DND-41 (cell line): ENCODE measurements at regions not wholly inside any gene's neighbourhood (a gene's known extent, or its start where the extent isn't known, plus 50 kb on each side); places are given as distances from the start of the nearest gene placed in this dataset.

Experiments used
- ATAC-seq: fragments of 200-7000 bp; cut with Tn5 transposase; 3 replicates; pipeline ENCODE4 v1.9.1; 2021; ENCODE audit warnings: low read depth; ENCODE audit not compliant: insufficient read depth
- DNase-seq: peaks from one replicate; pipeline ENCODE4 v3.0.0-alpha.2; 2020
- H2AFZ ChIP-seq: 2 replicates; pipeline ENCODE4 v1.6.0; 2012; ENCODE audit warnings: low read depth, low read length
- H3K27ac ChIP-seq: 2 replicates; pipeline ENCODE4 v1.5.1; 2012; ENCODE audit warnings: low read length, inconsistent platforms
- H3K27me3 ChIP-seq: fragments of 200-600 bp; sonication (generic); 2 replicates; pipeline ENCODE4 v1.6.0; 2012; ENCODE audit warnings: low read length, mild to moderate bottlenecking, inconsistent platforms; ENCODE audit not compliant: insufficient read depth, poor library complexity
- H3K36me3 ChIP-seq: 2 replicates; pipeline ENCODE4 v1.5.1; 2012; ENCODE audit warnings: low read length, inconsistent platforms; ENCODE audit not compliant: insufficient read depth
- H3K4me1 ChIP-seq: 2 replicates; pipeline ENCODE4 v1.5.1; 2012; ENCODE audit warnings: mild to moderate bottlenecking, low read length; ENCODE audit not compliant: insufficient read depth
- H3K4me2 ChIP-seq: 2 replicates; pipeline ENCODE4 v1.6.0; 2012; ENCODE audit warnings: mild to moderate bottlenecking, moderate library complexity, low read length, inconsistent platforms; ENCODE audit not compliant: insufficient read depth
- H3K4me3 ChIP-seq, 2 experiments: fragments of 200-600 bp in 1 of 2; shearing (Covaris generic) in 1 of 2; 2 replicates each; pipeline ENCODE4 v1.5.1; 2012 to 2016; ENCODE audit warnings: inconsistent platforms in 2 of 2, low read length in 2 of 2, mild to moderate bottlenecking in 2 of 2, low read depth in 1 of 2, moderate library complexity in 1 of 2
- H3K79me2 ChIP-seq: 2 replicates; pipeline ENCODE4 v1.6.0; 2012; ENCODE audit warnings: low read length, inconsistent platforms; ENCODE audit not compliant: insufficient read depth
- H3K9ac ChIP-seq: 2 replicates; pipeline ENCODE4 v1.6.0; 2012; ENCODE audit warnings: low read depth, mild to moderate bottlenecking, inconsistent platforms, low read length, moderate library complexity
- H3K9me3 ChIP-seq: 2 replicates; pipeline ENCODE4 v1.5.1; 2012; ENCODE audit warnings: low read length, moderate library complexity, mild to moderate bottlenecking, inconsistent platforms; ENCODE audit not compliant: insufficient read depth, severe bottlenecking
- H4K20me1 ChIP-seq: 2 replicates; pipeline ENCODE4 v1.6.0; 2012; ENCODE audit warnings: low read length; ENCODE audit not compliant: insufficient read depth
- EZH2 ChIP-seq: IDR thresholded peaks from 3 replicates; pipeline ENCODE4 v1.6.1; 2012; ENCODE audit warnings: borderline replicate concordance, low read depth, mild to moderate bottlenecking, moderate library complexity, low read length, inconsistent platforms; ENCODE audit not compliant: severe bottlenecking
- TF ChIP-seq, protein P1 (sequence below): IDR thresholded peaks from 2 replicates; pipeline ENCODE4 v1.5.1; 2012; ENCODE audit warnings: borderline replicate concordance, low read length, moderate library complexity, mild to moderate bottlenecking; ENCODE audit not compliant: poor library complexity, severe bottlenecking; ENCODE audit errors: extremely low read depth

DNA sequence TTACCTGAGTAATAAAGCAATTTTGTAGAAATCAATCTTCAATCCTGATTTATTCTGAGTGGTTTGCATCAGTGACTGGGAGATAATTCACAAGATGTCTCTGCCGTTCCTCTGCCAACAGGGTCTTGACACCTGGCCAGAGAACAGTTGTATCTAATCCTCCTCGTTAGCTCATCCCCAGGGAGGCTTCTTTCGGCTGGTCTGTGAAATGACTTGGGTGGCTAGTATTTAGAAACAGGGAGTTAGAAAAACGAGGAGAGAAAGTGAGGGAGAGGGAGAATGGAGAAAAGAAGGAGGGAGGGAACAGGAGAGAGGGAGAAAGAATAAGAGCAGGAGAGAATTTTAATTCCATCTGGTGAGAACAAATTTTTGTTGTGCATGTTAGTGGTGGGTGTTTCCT is 600.2 kb upstream of the TLE4 start:
- no peak for ATAC-seq
- DNase-seq: no peak
- Histone ChIP-seq H2AFZ (no peak overlapping the region), H3K9me3 (no peaks in the 10 kb centered on the region), H3K9ac (no peak overlapping the region), H3K36me3 (no peaks in the 10 kb centered on the region), H3K27ac (no peak overlapping the region), H3K4me3 (no peak overlapping the region), H3K27me3 (no peaks in the 10 kb centered on the region), H3K79me2 (no peaks in the 10 kb centered on the region), H3K4me1 (no peaks in the 10 kb centered on the region), H4K20me1 (no peaks in the 10 kb centered on the region), H3K4me2 (no peak overlapping the region)
- TF ChIP-seq EZH2: no peak
- TF ChIP-seq, protein P1, sequence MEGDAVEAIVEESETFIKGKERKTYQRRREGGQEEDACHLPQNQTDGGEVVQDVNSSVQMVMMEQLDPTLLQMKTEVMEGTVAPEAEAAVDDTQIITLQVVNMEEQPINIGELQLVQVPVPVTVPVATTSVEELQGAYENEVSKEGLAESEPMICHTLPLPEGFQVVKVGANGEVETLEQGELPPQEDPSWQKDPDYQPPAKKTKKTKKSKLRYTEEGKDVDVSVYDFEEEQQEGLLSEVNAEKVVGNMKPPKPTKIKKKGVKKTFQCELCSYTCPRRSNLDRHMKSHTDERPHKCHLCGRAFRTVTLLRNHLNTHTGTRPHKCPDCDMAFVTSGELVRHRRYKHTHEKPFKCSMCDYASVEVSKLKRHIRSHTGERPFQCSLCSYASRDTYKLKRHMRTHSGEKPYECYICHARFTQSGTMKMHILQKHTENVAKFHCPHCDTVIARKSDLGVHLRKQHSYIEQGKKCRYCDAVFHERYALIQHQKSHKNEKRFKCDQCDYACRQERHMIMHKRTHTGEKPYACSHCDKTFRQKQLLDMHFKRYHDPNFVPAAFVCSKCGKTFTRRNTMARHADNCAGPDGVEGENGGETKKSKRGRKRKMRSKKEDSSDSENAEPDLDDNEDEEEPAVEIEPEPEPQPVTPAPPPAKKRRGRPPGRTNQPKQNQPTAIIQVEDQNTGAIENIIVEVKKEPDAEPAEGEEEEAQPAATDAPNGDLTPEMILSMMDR: no peak

DNA sequence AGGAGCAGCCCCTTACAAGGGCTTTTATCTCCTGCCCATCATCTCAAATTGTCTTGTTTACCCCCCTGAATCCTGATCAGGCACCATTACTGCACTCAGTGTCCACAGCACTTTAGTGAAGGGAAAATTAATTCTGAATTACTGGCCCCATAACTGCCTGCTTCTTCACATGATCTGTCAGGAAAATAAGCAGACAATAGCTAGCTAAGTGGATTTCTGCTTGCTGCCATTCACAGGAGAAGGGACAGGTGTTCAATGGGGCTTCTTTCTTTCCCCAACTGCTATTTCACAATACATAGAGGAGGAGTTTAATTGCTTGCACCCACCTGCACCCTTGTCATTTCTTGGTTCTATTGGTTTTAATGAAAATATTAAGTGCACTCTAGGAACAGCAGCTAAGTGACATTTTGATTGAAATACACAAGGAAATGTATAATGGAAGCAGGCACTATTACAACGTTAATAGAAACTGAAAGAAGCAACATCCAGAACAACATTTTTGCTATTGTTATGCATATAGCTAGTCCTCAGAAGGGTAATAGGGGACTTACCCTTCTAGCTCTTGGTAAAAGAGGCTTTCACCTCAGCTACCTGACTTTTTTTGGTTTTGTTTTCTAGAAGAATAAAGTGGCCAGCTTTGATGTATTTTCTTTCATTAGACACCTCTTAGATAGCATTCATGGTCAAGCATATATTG is 599.3 kb upstream of the TLE4 start:
- Histone ChIP-seq H3K27me3 (no peaks in the 10 kb centered on the region), H3K27ac (no peak overlapping the region), H3K9ac (no peak overlapping the region), H3K4me1 (no peaks in the 10 kb centered on the region), H2AFZ (no peak overlapping the region), H3K4me2 (no peak overlapping the region), H3K79me2 (no peaks in the 10 kb centered on the region), H3K9me3 (no peaks in the 10 kb centered on the region), H4K20me1 (no peaks in the 10 kb centered on the region), H3K36me3 (no peaks in the 10 kb centered on the region), H3K4me3 (no peak overlapping the region)
- ATAC-seq (no peak), DNase-seq (no peak)
- no peak for TF ChIP-seq EZH2
- TF ChIP-seq, protein P1: no peak

- no peaks in the 10 kb centered on the region for H4K20me1 ChIP-seq
- DNase-seq (no peak), ATAC-seq (no peak)
- no peaks in the 10 kb centered on the region for H3K9me3 ChIP-seq
- no peak overlapping the region for H3K4me2 ChIP-seq
- H3K36me3 ChIP-seq: no peaks in the 10 kb centered on the region
- H3K79me2 ChIP-seq: no peaks in the 10 kb centered on the region
- no peak for TF ChIP-seq EZH2
- TF ChIP-seq, protein P1: no peak
- H3K9ac ChIP-seq: no peak overlapping the region
- H3K27ac ChIP-seq: no peak overlapping the region
- no peak overlapping the region for H3K4me3 ChIP-seq
- no peaks in the 10 kb centered on the region for H3K4me1 ChIP-seq
- H2AFZ ChIP-seq: no peak overlapping the region
- no peaks in the 10 kb centered on the region for H3K27me3 ChIP-seq
These were observed 597.9 kb upstream of the TLE4 start for GRCh38 chr9:78973907-78974306.

DNA sequence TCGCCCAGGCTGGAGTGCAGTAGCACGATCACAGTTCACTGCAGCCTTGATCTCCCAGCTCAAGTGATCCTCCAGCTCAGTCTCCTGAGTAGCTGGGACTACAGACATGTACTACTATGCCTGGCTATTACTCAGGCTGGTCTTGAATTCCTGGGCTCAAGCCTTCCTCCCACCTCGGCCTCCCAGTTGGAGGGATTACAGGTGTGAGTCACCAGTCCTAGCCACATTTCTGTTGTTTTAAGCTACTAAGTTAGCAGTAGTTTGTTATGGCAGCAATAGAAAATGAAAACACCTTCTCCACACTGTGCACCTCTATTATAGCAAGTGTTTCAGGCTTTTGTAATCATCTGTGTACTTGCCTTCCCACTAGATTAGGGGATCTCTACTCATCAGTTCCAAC is 588.9 kb upstream of the TLE4 start:
- DNase-seq (no peak), ATAC-seq (no peak)
- no peak overlapping the region for H3K9ac ChIP-seq
- no peak overlapping the region for H3K27ac ChIP-seq
- TF ChIP-seq EZH2: no peak
- TF ChIP-seq, protein P1: no peak
- H3K36me3 ChIP-seq: no peaks in the 10 kb centered on the region
- no peak overlapping the region for H3K4me3 ChIP-seq
- H3K4me2 ChIP-seq: no peak overlapping the region
- H2AFZ ChIP-seq: no peak overlapping the region
- no peaks in the 10 kb centered on the region for H4K20me1 ChIP-seq
- no peaks in the 10 kb centered on the region for H3K9me3 ChIP-seq
- H3K79me2 ChIP-seq: no peaks in the 10 kb centered on the region
- no peaks in the 10 kb centered on the region for H3K27me3 ChIP-seq
- no peaks in the 10 kb centered on the region for H3K4me1 ChIP-seq
